HG02981 (cell line): ENCODE measurements at regions not wholly inside any gene's neighbourhood (a gene's known extent, or its start where the extent isn't known, plus 50 kb on each side); places are given as distances from the start of the nearest gene placed in this dataset.
A peak's percentile ranks its signal among the peaks of the same experiment; 100 is the strongest.

Experiments
- ATAC-seq: cut with Tn5 transposase; IDR thresholded peaks from one replicate; pipeline ENCODE4 v1.9.1; 2021; ENCODE audit warnings: mild to moderate bottlenecking, moderate library complexity; ENCODE audit not compliant: unreplicated experiment

DNA sequence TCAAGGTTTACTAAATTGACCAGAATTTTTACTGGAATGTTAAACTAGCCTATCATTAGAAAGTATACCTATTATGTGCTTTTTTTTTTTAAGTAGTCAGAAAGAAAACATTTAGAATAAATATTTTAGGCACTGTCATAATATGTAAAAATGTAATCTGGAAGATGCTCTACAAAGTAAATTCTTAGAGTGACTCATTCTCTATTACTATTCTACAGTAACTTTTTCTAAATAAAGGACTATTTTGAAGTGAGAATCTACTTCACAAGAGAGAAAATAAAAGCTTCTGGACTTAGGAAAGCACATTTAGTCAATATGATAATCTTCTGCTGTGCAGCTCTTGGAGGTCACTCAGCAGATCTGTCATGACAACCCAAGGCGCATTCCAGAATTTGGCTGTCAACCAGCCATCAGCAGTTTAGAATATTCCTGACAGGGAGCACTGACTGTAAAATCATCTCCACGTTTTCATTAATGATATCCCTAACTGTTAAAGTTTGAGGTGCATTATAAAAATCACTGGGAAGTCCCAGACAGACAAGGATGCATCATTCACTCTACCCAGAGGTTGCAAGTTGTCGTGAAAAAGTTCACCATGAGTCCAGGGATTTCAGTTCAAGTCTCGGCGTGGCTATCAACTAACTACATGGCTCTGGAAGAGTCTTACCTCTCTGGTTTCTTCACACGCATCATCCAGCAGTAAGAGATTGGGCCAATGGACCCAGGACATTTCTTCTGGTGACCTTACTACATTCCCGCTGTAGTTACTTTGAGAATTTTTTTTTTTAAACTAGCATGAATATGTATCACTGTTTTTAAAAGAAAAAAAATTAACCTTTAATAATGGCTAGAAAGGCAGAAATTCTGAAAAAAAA, 374.9 kb downstream of the GJA1 start:
- ATAC-seq, result no peak

DNA sequence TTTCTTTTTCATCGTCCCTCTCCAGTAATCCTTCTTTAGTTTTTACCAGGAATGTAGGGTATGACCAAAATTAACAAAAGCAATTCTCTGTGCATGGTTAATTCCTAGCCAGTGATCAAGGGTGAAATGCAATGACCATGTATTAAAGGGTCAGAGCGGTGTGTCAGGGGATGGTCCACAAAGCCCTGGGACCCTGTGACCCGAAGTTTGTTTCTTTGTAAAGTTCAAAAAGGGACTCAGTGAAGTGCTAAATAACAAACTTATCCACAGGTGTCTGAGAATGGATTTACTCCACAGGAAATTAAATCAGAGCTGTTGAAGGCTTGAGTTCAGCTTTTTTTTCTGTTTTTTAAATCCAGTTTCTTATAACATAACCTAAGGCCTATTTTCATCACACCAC, 375.7 kb downstream of the GJA1 start:
- no peak for ATAC-seq

GRCh38 chr6:121816361-121816760, 380.9 kb downstream of the GJA1 start:
- no peak for ATAC-seq

GRCh38 chr6:121816906-121817540, 381.6 kb downstream of the GJA1 start:
- ATAC-seq, result no peak

DNA sequence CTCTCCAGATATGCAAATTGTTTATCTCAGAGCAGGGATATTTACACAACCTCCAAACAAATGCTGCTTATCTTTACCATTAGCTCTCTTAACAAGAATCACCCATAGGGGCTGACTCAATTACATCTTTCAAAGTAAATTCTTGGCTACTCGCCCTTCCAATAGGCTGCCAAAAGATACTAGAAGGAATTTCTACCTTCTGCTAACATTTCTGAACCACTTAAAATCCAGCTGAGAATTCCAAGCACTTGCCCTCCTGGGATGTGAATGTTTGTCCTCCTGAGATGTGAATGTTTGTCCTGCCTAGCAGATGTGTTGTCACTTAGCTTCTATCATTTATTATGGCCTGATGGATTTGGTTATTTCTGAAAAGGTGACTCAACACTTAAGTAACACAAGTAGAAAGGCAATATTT, 388.0 kb downstream of the GJA1 start:
- ATAC-seq, result no peak

GRCh38 chr6:121826156-121826810, 390.8 kb downstream of the GJA1 start:
- ATAC-seq, result no peak

- no peak for ATAC-seq
Observed at GRCh38 chr6:121828146-121828886, 392.9 kb downstream of the GJA1 start.

GRCh38 chr6:121830736-121831135, 395.3 kb downstream of the GJA1 start:
- no peak for ATAC-seq

- no peak for ATAC-seq
Observed at GRCh38 chr6:121835662-121836061, 400.2 kb downstream of the GJA1 start.

GRCh38 chr6:121837545-121838229, 402.2 kb downstream of the GJA1 start:
- no peak for ATAC-seq

DNA sequence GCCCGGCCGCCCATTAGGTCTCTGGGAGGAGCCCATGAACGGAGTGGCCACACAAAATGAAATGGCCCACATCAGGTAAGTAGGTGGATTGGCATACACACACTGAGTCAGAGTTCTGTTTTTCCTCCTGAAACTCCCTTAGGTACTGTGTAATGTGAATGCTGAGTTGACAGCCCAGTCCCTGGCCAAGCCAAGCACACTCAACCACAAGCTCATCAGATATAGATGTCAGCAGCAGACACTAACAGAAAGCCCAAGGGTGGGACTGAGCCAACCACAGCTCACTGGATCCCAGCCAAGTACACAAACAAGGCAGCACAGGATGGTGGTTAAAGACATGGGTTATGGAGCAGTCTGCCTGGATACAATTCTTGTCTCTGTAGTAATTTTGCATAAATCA, 403.4 kb downstream of the GJA1 start:
- no peak for ATAC-seq

GRCh38 chr6:121839896-121840295, 404.4 kb downstream of the GJA1 start:
- ATAC-seq, result no peak

GRCh38 chr6:121844898-121845297, 409.5 kb downstream of the GJA1 start:
- ATAC-seq, result no peak

DNA sequence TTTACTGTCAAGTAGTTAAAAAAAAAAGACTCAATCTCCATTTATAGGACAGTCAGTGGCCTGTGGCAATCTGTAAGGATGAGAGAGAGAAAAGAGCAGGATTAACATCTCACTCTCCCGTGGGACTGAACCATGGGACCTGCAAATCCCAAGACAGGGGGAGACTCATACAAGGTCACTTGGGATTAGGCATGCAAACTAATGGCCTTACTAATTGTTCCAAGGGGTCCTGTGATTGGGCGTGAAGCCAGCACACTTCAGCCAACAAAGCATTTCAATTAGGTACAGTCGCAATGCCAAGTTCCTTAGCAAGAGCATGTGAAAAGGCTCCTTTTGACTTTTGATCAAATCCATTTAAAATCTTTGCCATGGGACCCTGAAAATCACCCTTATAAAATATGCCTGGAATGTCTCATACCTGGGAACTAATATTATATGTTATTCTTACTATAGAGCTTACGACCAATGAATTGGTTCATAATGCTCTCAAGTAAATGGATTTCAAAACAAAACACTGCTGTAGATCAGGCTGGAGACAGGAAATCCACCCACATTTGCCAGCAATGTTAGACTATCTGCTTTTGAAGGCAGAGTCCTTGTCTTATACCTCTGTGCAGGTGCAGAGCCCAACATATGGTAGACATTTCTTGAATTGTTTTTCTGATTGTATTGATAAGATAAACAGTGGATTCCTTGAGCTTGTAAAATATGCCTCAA, 412.5 kb downstream of the GJA1 start:
- ATAC-seq, result no peak

GRCh38 chr6:121848523-121849255, 413.2 kb downstream of the GJA1 start:
- ATAC-seq, result no peak

DNA sequence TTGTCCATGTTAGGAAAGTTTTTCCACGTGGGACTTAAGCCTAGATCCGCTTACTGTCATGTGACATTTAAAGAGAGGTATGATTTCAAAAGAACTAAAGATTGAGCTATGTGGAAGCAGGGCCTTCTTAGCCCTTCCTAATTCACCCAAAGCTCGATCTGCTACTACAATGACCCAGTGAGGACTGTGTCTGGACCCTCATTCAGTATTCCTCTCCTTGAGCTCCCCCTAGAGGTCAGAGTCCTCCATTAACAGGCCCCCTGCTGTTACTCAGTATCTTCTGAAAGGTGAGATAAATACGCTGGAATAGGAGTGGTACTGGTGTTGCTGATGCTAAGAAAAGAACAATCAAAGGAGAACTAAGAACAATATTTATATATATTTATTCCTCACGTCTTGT, 414.0 kb downstream of the GJA1 start:
- peak; percentile 88 for ATAC-seq

GRCh38 chr6:121851056-121851455, 415.6 kb downstream of the GJA1 start:
- no peak for ATAC-seq

DNA sequence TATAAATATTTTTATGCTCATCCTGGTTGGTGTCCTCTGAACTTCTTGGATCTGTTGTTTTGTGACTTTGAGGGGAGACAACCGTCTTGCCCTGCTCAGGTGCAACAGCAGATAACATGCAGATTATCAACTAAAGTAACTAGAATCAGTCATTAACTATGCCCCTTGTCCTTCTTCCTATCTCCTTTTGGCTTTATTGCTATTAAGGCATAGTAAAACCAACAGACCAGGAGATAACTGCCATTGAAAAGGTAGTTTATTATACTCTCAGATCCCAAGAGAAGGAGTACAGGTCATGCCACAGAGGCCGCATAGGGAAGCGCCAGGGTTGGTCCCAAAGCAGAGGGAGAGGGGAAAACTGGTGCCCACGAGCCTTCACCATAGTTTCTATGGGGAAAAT, 418.2 kb downstream of the GJA1 start:
- ATAC-seq, result no peak

DNA sequence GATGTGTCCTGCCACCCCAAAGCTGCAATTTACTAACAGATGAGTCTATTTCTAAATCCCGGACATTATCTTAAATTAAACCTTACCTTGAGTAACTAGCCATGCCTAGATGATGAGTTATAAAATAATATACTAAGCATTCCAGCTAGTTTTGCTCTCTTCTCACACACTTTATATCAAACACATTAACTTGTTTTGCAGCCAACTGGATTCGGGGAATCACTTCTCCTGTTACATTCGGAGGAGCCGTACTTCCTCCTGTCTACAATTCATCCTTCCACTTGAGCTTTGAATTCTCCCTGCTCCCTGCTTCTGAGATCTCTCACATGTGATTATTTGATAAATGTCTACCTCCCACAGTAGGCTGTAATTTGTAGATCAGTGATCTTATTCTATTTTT, 420.1 kb downstream of the GJA1 start:
- ATAC-seq, result no peak
